ENCODE measurements at regions not wholly inside any gene's neighbourhood (a gene's known extent, or its start where the extent isn't known, plus 50 kb on each side); places are given as distances from the start of the nearest gene placed in this dataset.

DNA sequence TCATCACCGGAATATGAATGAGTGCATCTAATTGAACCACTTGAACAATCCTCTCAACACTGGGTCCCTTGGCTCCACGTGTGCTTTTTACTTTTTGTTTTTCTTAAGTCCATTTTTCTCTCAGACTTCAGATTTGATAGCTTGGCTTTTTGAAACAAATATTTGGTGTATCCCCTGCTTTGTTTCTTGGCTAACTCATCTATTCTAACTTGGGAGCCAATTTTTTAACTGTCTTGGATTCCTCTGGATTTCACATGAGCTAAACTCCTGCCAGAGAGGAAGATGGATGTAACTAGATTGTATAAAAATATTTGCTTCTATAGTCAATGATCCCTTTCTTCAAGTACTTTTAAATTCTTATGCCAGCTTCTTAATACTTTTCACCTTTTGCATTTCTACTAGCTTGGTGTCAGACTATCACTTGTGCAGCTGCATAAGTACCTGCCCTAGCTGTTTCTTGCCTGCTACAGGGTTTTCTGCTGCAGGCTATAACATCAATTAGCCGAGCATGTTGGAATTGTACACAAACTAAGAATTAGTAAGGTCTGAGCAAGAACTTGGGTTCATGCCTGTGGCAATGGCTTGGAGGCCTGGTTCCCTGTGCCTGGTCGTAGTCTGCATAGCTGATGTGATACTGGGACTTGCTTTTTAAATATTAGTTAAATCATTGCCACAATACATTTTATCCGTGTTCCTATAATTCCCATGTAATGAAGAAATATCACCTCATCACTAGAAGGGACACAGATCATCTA is 281.5 kb downstream of the EN1 start:
- no peaks in the 10 kb centered on the region for H4K20me1 ChIP-seq (ENCODE audit: insufficient read depth)
- ChIA-PET CTCF (interaction anchor here (1.2 kb wide), 1 partner anchor 11 kb away, joined by 3 read pairs; no protein-coding TSS in a partner anchor), POLR2A (no interaction called here)
- no peak overlapping the region for H2AFZ ChIP-seq (ENCODE audit: low read depth)
- no peak overlapping the region for H3K27ac ChIP-seq (ENCODE audit: low read depth in 2 of 2, low read length in 1 of 2)
- 33% methylated on average over 5 of the region's 5 CpGs for WGBS (ENCODE audit: low lambda C conversion rate)
- H3K9me3 ChIP-seq: no peaks in the 10 kb centered on the region
- no peak overlapping the region for H3K9ac ChIP-seq
- H3K27me3 ChIP-seq (ENCODE audit: insufficient read depth): no peaks in the 10 kb centered on the region
- no peak overlapping the region for H3K4me3 ChIP-seq (ENCODE audit: low read depth in 2 of 2, low read length in 1 of 2)
- H3K9me2 ChIP-seq: no peaks in the 10 kb centered on the region
- TF ChIP-seq TEAD4 (IDR thresholded peaks at IDR 0.05; ENCODE audit: borderline replicate concordance, insufficient read depth): no peak
- TF ChIP-seq MEF2A (IDR thresholded peaks at IDR 0.05; ENCODE audit: borderline replicate concordance, low read depth): no peak
- no peak for TF ChIP-seq RFX5 (IDR thresholded peaks at IDR 0.05; ENCODE audit: low read length)
- no peak for TF ChIP-seq FOXM1 (IDR thresholded peaks at IDR 0.05; ENCODE audit: low read depth)
- TF ChIP-seq, protein P1, sequence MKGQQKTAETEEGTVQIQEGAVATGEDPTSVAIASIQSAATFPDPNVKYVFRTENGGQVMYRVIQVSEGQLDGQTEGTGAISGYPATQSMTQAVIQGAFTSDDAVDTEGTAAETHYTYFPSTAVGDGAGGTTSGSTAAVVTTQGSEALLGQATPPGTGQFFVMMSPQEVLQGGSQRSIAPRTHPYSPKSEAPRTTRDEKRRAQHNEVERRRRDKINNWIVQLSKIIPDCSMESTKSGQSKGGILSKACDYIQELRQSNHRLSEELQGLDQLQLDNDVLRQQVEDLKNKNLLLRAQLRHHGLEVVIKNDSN (IDR thresholded peaks at IDR 0.05; ENCODE audit: borderline replicate concordance, low read depth): no peak
- TF ChIP-seq JUND (IDR thresholded peaks at IDR 0.05): no peak
- TF ChIP-seq, protein P2, sequence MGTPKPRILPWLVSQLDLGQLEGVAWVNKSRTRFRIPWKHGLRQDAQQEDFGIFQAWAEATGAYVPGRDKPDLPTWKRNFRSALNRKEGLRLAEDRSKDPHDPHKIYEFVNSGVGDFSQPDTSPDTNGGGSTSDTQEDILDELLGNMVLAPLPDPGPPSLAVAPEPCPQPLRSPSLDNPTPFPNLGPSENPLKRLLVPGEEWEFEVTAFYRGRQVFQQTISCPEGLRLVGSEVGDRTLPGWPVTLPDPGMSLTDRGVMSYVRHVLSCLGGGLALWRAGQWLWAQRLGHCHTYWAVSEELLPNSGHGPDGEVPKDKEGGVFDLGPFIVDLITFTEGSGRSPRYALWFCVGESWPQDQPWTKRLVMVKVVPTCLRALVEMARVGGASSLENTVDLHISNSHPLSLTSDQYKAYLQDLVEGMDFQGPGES (IDR thresholded peaks at IDR 0.05; ENCODE audit: low read depth, low read length): no peak
- TF ChIP-seq YY1 (IDR thresholded peaks at IDR 0.05; ENCODE audit: low read depth): no peak
- TF ChIP-seq NRF1 (IDR thresholded peaks at IDR 0.05; ENCODE audit: low read depth, low read length): no peak
- TF ChIP-seq, protein P3, sequence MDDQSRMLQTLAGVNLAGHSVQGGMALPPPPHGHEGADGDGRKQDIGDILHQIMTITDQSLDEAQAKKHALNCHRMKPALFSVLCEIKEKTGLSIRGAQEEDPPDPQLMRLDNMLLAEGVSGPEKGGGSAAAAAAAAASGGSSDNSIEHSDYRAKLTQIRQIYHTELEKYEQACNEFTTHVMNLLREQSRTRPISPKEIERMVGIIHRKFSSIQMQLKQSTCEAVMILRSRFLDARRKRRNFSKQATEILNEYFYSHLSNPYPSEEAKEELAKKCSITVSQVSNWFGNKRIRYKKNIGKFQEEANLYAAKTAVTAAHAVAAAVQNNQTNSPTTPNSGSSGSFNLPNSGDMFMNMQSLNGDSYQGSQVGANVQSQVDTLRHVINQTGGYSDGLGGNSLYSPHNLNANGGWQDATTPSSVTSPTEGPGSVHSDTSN (IDR thresholded peaks at IDR 0.05): no peak
- no peak for TF ChIP-seq NFIC (IDR thresholded peaks at IDR 0.05; ENCODE audit: borderline replicate concordance)
- TF ChIP-seq ELF1 (IDR thresholded peaks at IDR 0.05): no peak
- no peak for TF ChIP-seq CHD2 (IDR thresholded peaks at IDR 0.05; ENCODE audit: low read length, partially characterized antibody)
- no peak for TF ChIP-seq MXI1 (IDR thresholded peaks at IDR 0.05; ENCODE audit: low read depth, low read length)
- TF ChIP-seq EZH2phosphoT487 (IDR thresholded peaks at IDR 0.05; ENCODE audit: borderline replicate concordance, low read depth): no peak
- H3F3A ChIP-seq (replicated peaks; ENCODE audit: insufficient read depth): no peaks in the 10 kb centered on the region
- DNase-seq: no peak
- H3K4me1 ChIP-seq (ENCODE audit: control insufficient read depth in 1 of 2, insufficient read depth in 2 of 2, low read depth in 1 of 2, low read length in 1 of 2): no peaks in the 10 kb centered on the region
- H3K4me2 ChIP-seq: no peak overlapping the region
- H3K79me2 ChIP-seq (ENCODE audit: insufficient read depth): no peaks in the 10 kb centered on the region
- H3K36me3 ChIP-seq (replicated peaks in 1 of 2; ENCODE audit: control insufficient read depth in 1 of 2, insufficient read depth in 2 of 2, low read length in 1 of 2): no peaks in the 10 kb centered on the region

DNA sequence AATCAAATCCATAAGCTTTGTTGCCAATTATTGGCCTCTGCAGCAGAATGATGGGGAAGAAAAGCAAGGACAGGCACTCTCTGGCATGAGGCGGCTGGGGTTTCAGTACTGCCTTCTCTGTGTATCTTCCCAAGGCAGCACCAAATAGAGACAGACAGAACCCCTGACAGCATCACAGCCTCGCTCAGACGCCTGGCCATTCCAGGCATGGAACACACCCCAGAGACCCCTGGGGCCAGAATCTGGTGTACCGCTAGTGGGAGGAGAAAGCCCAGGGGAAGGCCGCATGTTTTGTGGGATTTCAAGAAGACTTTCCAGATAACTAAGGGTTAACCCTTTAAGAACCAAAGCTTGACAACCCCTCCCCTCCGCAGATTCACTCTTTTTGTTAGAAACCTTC is 282.1 kb downstream of the EN1 start:
- no peaks in the 10 kb centered on the region for H4K20me1 ChIP-seq (ENCODE audit: insufficient read depth)
- no peaks in the 10 kb centered on the region for H3K36me3 ChIP-seq (replicated peaks in 1 of 2; ENCODE audit: control insufficient read depth in 1 of 2, insufficient read depth in 2 of 2, low read length in 1 of 2)
- ChIA-PET CTCF (interaction anchor here (1.2 kb wide), 1 partner anchor 10 kb away, joined by 3 read pairs; no protein-coding TSS in a partner anchor), POLR2A (no interaction called here)
- no peak overlapping the region for H2AFZ ChIP-seq (ENCODE audit: low read depth)
- H3K27ac ChIP-seq (ENCODE audit: low read depth in 2 of 2, low read length in 1 of 2): no peak overlapping the region
- H3K27me3 ChIP-seq (ENCODE audit: insufficient read depth): no peaks in the 10 kb centered on the region
- WGBS (ENCODE audit: low lambda C conversion rate): 56% methylated on average over 6 of the region's 6 CpGs
- H3K4me2 ChIP-seq: no peak overlapping the region
- H3F3A ChIP-seq (replicated peaks; ENCODE audit: insufficient read depth): no peaks in the 10 kb centered on the region
- TF ChIP-seq MXI1 (IDR thresholded peaks at IDR 0.05; ENCODE audit: low read depth, low read length): no peak
- TF ChIP-seq FOXM1 (IDR thresholded peaks at IDR 0.05; ENCODE audit: low read depth): no peak
- TF ChIP-seq EP300 (IDR thresholded peaks at IDR 0.05; ENCODE audit: borderline replicate concordance in 1 of 2, low read depth in 1 of 2, low read length in 1 of 2): no peak
- no peak for TF ChIP-seq GABPA (IDR thresholded peaks at IDR 0.05; ENCODE audit: low read depth)
- no peak for TF ChIP-seq NRF1 (IDR thresholded peaks at IDR 0.05; ENCODE audit: low read depth, low read length)
- TF ChIP-seq TEAD4 (IDR thresholded peaks at IDR 0.05; ENCODE audit: borderline replicate concordance, insufficient read depth): no peak
- TF ChIP-seq ELF1 (IDR thresholded peaks at IDR 0.05): no peak
- TF ChIP-seq TAF1 (IDR thresholded peaks at IDR 0.05; ENCODE audit: borderline replicate concordance, low read depth, low read length): no peak
- TF ChIP-seq, protein P2 (IDR thresholded peaks at IDR 0.05; ENCODE audit: low read depth, low read length): no peak
- TF ChIP-seq FOSL2 (IDR thresholded peaks at IDR 0.05; ENCODE audit: borderline replicate concordance, low read depth): no peak
- H3K9ac ChIP-seq: no peak overlapping the region
- no peaks in the 10 kb centered on the region for H3K4me1 ChIP-seq (ENCODE audit: control insufficient read depth in 1 of 2, insufficient read depth in 2 of 2, low read depth in 1 of 2, low read length in 1 of 2)
- no peak overlapping the region for H3K4me3 ChIP-seq (ENCODE audit: low read depth in 2 of 2, low read length in 1 of 2)
- DNase-seq: no peak
- H3K9me2 ChIP-seq: no peaks in the 10 kb centered on the region
- no peaks in the 10 kb centered on the region for H3K79me2 ChIP-seq (ENCODE audit: insufficient read depth)
- no peaks in the 10 kb centered on the region for H3K9me3 ChIP-seq
